GM12878 (cell line): ENCODE measurements at regions not wholly inside any gene's neighbourhood (a gene's known extent, or its start where the extent isn't known, plus 50 kb on each side); places are given as distances from the start of the nearest gene placed in this dataset.

Source experiments
- ATAC-seq: fragments of 200-7000 bp; cut with Tn5 transposase; 3 replicates; pipeline ENCODE4 v1.9.1; 2020; ENCODE audit warnings: mild to moderate bottlenecking, moderate library complexity
- BruUV-seq: library from RNA; stranded (reverse); fragments of 400-500 nt; replicated peaks from 2 replicates; lab custom pipeline; 2021; lab: Mats Ljungman, UMichigan
- CTCF ChIA-PET: fragments of 300-600 bp; sonication (Branson Sonifier 250); formaldehyde crosslinking; extraction: SDS; loops from one replicate; lab custom pipeline; 2021; ENCODE audit warnings: inconsistent platforms; lab: Yijun Ruan, JAX
- POLR2A ChIA-PET: fragments of 350-600 bp; formaldehyde crosslinking; extraction: SDS; loops from one replicate; lab custom pipeline; 2021; ENCODE audit warnings: inconsistent platforms; lab: Charles Lee
- RAD21 ChIA-PET: fragments of 300-600 bp; sonication (Branson Sonifier 250); formaldehyde crosslinking; loops from one replicate; lab custom pipeline; 2023; ENCODE audit warnings: antibody characterized with exemption; ENCODE audit not compliant: unreplicated experiment; lab: Charles Lee
- SMC1A ChIA-PET: fragments of 300-600 bp; sonication (Branson Sonifier 250); formaldehyde crosslinking; loops from one replicate; lab custom pipeline; 2023; ENCODE audit not compliant: unreplicated experiment, uncharacterized antibody; lab: Charles Lee
- DNase-seq: peaks from one replicate; pipeline ENCODE4 v3.0.0-alpha.2; 2011; ENCODE audit warnings: low read depth, low spot score
- FAIRE-seq: peaks from 3 replicates; lab custom pipeline; 2011; peaks lifted over from hg19 to GRCh38; lab: Jason Lieb, UNC
- H2AFZ ChIP-seq: 2 replicates; pipeline ENCODE4 v1.6.0; 2011; ENCODE audit warnings: low read depth, low read length, control low read depth; ENCODE audit not compliant: control insufficient read depth
- H3K27ac ChIP-seq: 2 replicates; pipeline ENCODE4 v1.5.1; 2011; ENCODE audit warnings: control low read depth; ENCODE audit not compliant: control insufficient read depth, insufficient read depth
- H3K27me3 ChIP-seq, 2 experiments: replicated peaks in 1 of 2; 2 replicates each; pipeline versions ENCODE4 v1.6.0 to v1.6.1; 2011; ENCODE audit warnings: low read length in 1 of 2; ENCODE audit not compliant: control insufficient read depth in 2 of 2, insufficient read depth in 2 of 2
- H3K36me3 ChIP-seq, 2 experiments: 2 replicates each; pipeline ENCODE4 v1.5.1; 2011; ENCODE audit warnings: low read length in 1 of 2; ENCODE audit not compliant: control insufficient read depth in 2 of 2, insufficient read depth in 2 of 2
- H3K4me1 ChIP-seq: 2 replicates; pipeline ENCODE4 v1.6.1; 2011; ENCODE audit warnings: mild to moderate bottlenecking, low read length, moderate library complexity, mixed read lengths; ENCODE audit not compliant: control insufficient read depth, insufficient read depth
- H3K4me2 ChIP-seq: 2 replicates; pipeline ENCODE4 v1.6.0; 2011; ENCODE audit warnings: control low read depth; ENCODE audit not compliant: control insufficient read depth, insufficient read depth
- H3K4me3 ChIP-seq: fragments of 200-600 bp; sonication (generic); 2 replicates; pipeline ENCODE4 v1.5.1; 2016
- H3K79me2 ChIP-seq: 2 replicates; pipeline ENCODE4 v1.6.0; 2011; ENCODE audit warnings: low read length; ENCODE audit not compliant: control insufficient read depth, insufficient read depth
- H3K9ac ChIP-seq: 2 replicates; pipeline ENCODE4 v1.8.0; 2011; ENCODE audit warnings: low read length, control low read depth, mixed read lengths; ENCODE audit not compliant: control insufficient read depth, insufficient read depth
- H3K9me3 ChIP-seq: replicated peaks from 3 replicates; pipeline ENCODE4 v1.5.1; 2011; ENCODE audit warnings: mild to moderate bottlenecking, low read length; ENCODE audit not compliant: control insufficient read depth, insufficient read depth
- H4K20me1 ChIP-seq: 2 replicates; pipeline ENCODE4 v1.6.0; 2011; ENCODE audit not compliant: control insufficient read depth, insufficient read depth
- ATF7 ChIP-seq: fragments of 450-650 bp; IDR thresholded peaks from 2 replicates; pipeline ENCODE4 v1.6.1; 2016; ENCODE audit warnings: low read depth, mild to moderate bottlenecking
- CBFB ChIP-seq: IDR thresholded peaks from 2 replicates; pipeline ENCODE4 v1.6.1; 2016; ENCODE audit warnings: antibody characterized with exemption, low read depth
- CHD1 ChIP-seq: IDR thresholded peaks from 2 replicates; pipeline ENCODE4 v1.6.1; 2012; ENCODE audit warnings: low read depth, low read length, improper control_type of control experiment
- E4F1 ChIP-seq: fragments of 450-650 bp; IDR thresholded peaks from 2 replicates; pipeline ENCODE4 v1.6.1; 2018; ENCODE audit warnings: borderline replicate concordance, mild to moderate bottlenecking; ENCODE audit not compliant: partially characterized antibody
- MYB ChIP-seq: fragments of 150-350 bp; IDR thresholded peaks from 2 replicates; pipeline ENCODE4 v1.6.1; 2014; ENCODE audit warnings: mild to moderate bottlenecking, low read depth, low read length, borderline replicate concordance
- NFYB ChIP-seq: IDR thresholded peaks from 2 replicates; pipeline ENCODE4 v1.6.1; 2011; ENCODE audit warnings: low read depth, mild to moderate bottlenecking, low read length, improper control_type of control experiment, moderate library complexity; ENCODE audit not compliant: insufficient read depth
- SPI1 ChIP-seq: IDR thresholded peaks from 2 replicates; pipeline ENCODE4 v1.6.1; 2011; ENCODE audit warnings: low read depth, mild to moderate bottlenecking, low read length, moderate library complexity, borderline replicate concordance; ENCODE audit not compliant: insufficient read depth
- SRF ChIP-seq, 2 experiments: IDR thresholded peaks; 2 replicates each; pipeline ENCODE4 v1.6.1; 2011; ENCODE audit warnings: low read depth in 2 of 2, low read length in 2 of 2, mild to moderate bottlenecking in 1 of 2, moderate library complexity in 1 of 2
- ZNF687 ChIP-seq: fragments of 450-650 bp; IDR thresholded peaks from 2 replicates; pipeline ENCODE4 v1.6.1; 2017; ENCODE audit warnings: mild to moderate bottlenecking, moderate library complexity
- WGBS: methylation state at CpG from one replicate; pipeline ENCODE4 v1.1.6; 2016; ENCODE audit warnings: low lambda C conversion rate; ENCODE audit not compliant: insufficient replicate concordance, insufficient coverage; ENCODE audit errors: missing lambda C conversion rate; 5-methylcytosine and 5-hydroxymethylcytosine counted together
- in situ Hi-C: fragments of 300-500 bp; cut with MboI; formaldehyde crosslinking; loops from 9 replicates; pipeline ENCODE4 v1.14.3; 2018; ENCODE audit warnings: mixed read lengths
- intact Hi-C: fragments of 100-400 bp; cut with micrococcal nuclease; formaldehyde crosslinking; loops from one replicate; pipeline ENCODE4 v1.14.2; 2022; ENCODE audit not compliant: unreplicated experiment
- TF ChIP-seq, protein P1 (sequence below): fragments of 450-650 bp; IDR thresholded peaks from 2 replicates; pipeline ENCODE4 v1.6.1; 2018; ENCODE audit warnings: mild to moderate bottlenecking, low read depth, moderate library complexity; ENCODE audit not compliant: partially characterized antibody

- FAIRE-seq (no peak), DNase-seq (no peak), ATAC-seq (no peak)
- in situ Hi-C loops (no loop called here), intact Hi-C loops (no loop called here)
- no peak overlapping the region for H3K4me3 ChIP-seq
- no peak overlapping the region for H3K27ac ChIP-seq
- H3K9me3 ChIP-seq, result no peaks in the 10 kb centered on the region
- no TSS peak for BruUV-seq
- H2AFZ ChIP-seq, result no peak overlapping the region
- TF ChIP-seq ZNF687, result no peak
- TF ChIP-seq ATF7, result no peak
- TF ChIP-seq CHD1, result no peak
- no peak for TF ChIP-seq E4F1
- no peak for TF ChIP-seq SRF (IDR thresholded peaks at IDR 0.05; ENCODE audit: low read depth in 2 of 2, low read length in 2 of 2)
- TF ChIP-seq MYB, result no peak
- TF ChIP-seq, protein P1, sequence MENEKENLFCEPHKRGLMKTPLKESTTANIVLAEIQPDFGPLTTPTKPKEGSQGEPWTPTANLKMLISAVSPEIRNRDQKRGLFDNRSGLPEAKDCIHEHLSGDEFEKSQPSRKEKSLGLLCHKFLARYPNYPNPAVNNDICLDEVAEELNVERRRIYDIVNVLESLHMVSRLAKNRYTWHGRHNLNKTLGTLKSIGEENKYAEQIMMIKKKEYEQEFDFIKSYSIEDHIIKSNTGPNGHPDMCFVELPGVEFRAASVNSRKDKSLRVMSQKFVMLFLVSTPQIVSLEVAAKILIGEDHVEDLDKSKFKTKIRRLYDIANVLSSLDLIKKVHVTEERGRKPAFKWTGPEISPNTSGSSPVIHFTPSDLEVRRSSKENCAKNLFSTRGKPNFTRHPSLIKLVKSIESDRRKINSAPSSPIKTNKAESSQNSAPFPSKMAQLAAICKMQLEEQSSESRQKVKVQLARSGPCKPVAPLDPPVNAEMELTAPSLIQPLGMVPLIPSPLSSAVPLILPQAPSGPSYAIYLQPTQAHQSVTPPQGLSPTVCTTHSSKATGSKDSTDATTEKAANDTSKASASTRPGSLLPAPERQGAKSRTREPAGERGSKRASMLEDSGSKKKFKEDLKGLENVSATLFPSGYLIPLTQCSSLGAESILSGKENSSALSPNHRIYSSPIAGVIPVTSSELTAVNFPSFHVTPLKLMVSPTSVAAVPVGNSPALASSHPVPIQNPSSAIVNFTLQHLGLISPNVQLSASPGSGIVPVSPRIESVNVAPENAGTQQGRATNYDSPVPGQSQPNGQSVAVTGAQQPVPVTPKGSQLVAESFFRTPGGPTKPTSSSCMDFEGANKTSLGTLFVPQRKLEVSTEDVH, result no peak
- TF ChIP-seq NFYB, result no peak
- TF ChIP-seq CBFB, result no peak
- no peak for TF ChIP-seq SPI1
- no peak overlapping the region for H3K4me2 ChIP-seq
- RAD21 ChIA-PET, result no interaction called here
- H3K9ac ChIP-seq, result no peak overlapping the region
- H3K4me1 ChIP-seq, result no peaks in the 10 kb centered on the region
- H4K20me1 ChIP-seq, result no peaks in the 10 kb centered on the region
- no peaks in the 10 kb centered on the region for H3K27me3 ChIP-seq
- 0% methylated on average over 2 of the region's 2 CpGs for WGBS
- SMC1A ChIA-PET, result no interaction called here
- POLR2A ChIA-PET, result interaction anchor here (0.7 kb wide), 1 partner anchor 15 kb away, joined by 5 read pairs; no protein-coding TSS in a partner anchor
- CTCF ChIA-PET, result no interaction called here
- H3K79me2 ChIP-seq, result no peaks in the 10 kb centered on the region
- no peaks in the 10 kb centered on the region for H3K36me3 ChIP-seq
Observed at GRCh38 chr7:70986297-70986696, 145.6 kb upstream of the GALNT17 start.
